ENCODE measurements at regions not wholly inside any gene's neighbourhood (a gene's known extent, or its start where the extent isn't known, plus 50 kb on each side); places are given as distances from the start of the nearest gene placed in this dataset.
"Not testable (repeated sequence)": the region's sequence is repeated elsewhere in the genome, so short reads cannot be mapped to it uniquely, and the experiment has no call there.

DNA sequence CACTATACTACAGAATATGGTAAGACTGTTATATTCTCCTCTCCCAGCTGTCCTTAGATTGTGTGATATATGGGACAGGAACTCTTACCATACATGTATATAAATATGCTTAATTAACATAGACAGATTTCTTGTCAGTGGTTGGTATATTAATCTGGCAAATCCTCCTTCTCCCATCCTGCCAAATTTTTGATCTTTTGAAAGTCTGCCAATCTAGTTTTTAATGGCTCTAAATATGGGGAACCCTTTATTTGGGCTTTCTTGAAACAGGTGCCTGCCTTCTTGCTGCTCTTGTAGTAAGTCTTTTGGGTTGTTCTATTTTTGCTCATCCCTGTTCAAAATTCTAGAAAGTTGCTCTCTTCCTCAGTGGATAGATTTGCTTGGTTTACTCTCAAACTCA, 63.5 kb downstream of the SPATA31D1 start:
- no peak for DNase-seq (ENCODE audit: low spot score)

DNA sequence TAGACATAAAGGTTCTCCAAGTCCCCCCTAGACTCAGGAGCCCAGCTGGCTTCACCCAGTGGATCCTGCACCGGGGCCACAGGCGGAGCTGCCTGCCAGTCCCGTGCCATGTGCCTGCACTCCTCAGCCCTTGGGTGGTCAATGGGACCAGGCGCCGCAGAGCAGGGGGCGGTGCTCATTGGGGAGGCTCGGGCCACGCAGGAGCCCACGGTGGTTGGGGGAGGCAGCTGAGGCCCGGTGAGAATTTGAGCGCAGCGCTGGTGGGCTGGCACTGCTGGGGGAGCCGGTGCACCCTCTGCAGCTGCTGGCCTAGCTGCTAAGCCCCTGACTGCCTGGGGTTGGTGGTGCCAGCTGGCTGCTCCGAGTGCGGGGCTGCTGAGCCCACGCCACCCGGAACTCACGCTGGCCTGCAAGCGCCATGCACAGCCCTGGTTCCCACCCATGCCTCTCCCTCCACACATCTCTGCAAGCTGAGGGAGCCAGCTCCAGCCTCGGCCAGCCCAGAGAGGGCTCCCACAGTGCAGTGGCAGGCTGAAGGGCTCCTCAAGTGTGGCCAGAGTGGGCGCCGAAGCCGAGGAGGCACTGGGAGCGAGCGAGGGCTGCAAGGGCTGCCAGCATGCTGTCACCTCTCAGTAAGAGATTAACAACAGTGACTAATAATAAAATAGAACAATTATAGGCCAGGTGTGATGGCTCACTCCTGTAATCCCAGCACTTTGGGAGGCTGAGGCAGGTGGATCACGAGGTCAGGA, 65.9 kb downstream of the SPATA31D1 start:
- DNase-seq (ENCODE audit: low spot score) = no peak

DNA sequence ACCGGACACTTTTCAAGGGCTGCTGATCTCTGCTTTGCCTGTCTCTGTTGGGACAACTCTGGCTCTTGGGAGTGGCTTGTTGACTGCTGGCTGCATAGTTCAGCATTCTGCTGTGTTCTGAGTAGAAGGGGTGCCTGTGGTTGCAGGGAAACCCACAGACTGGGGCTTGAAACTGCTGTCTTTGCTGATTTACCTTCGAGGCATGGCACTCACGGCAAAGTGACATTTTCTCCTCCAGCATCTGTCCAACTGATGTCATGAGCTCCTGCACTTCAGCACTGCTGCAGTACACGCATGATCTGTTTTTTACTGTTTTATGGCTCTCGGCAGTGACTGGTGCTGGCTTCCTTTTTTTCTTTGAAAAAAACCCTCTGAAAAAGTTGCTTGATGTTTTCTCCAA, 69.2 kb downstream of the SPATA31D1 start:
- DNase-seq (ENCODE audit: low spot score) = no peak

- not testable (repeated sequence) for DNase-seq (ENCODE audit: low spot score)
Measured at GRCh38 chr9:82061801-82062200, 73.2 kb downstream of the SPATA31D1 start.

GRCh38 chr9:82062245-82062644, 73.7 kb downstream of the SPATA31D1 start:
- peak; percentile 34 for DNase-seq (ENCODE audit: low spot score)

- DNase-seq (ENCODE audit: low spot score) = no peak
Measured at GRCh38 chr9:82073551-82074543, 85.3 kb downstream of the SPATA31D1 start.

DNA sequence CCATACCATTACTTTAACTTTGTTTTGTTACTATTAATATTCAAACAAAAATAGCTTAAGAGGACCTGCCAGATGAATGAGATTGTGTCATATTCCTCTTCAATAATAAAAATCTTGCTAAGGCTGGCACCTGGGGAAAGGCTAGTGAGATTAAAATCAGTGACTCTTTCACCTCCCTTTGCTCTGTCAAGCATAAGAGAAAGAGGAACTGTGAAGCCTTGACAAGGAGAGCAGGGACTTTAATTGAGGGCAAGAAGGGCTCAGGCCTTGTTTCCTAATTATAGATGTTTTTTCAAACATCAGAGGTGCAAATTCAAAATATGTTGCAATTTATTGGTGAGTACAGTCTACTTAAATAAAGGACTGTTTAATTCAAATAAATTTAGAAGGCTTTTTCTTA, 91.7 kb downstream of the SPATA31D1 start:
- no peak for DNase-seq (ENCODE audit: low spot score)

- peak; percentile 13 for DNase-seq (ENCODE audit: low spot score)
Measured at GRCh38 chr9:82081496-82081895, 92.9 kb downstream of the SPATA31D1 start.

DNA sequence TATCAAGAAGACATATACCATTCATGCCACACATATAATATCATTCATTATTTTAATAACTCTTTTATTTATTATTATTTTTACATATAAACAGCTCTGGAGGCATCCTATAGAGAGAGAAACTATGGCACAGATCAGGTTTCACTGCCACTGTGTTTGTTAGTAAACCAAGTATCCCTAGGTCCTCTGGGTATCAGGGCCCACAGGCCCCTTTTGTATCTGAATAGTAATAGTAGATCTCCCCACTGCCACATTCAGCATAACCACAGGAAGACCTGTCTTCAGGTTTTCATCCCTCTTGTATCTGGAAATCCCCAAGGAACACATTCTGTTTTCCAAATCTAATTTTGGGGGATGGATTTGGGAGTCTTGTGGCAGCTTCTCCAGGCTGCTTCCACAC, 94.0 kb downstream of the SPATA31D1 start:
- DNase-seq (ENCODE audit: low spot score) = no peak

- no peak for DNase-seq (ENCODE audit: low spot score)
Measured at GRCh38 chr9:82088591-82088990, 100.0 kb downstream of the SPATA31D1 start.

GRCh38 chr9:82090046-82090445, 101.5 kb downstream of the SPATA31D1 start:
- no peak for DNase-seq (ENCODE audit: low spot score)

GRCh38 chr9:82091100-82091499, 102.5 kb downstream of the SPATA31D1 start:
- DNase-seq (ENCODE audit: low spot score) = no peak

GRCh38 chr9:82091610-82092009, 103.0 kb downstream of the SPATA31D1 start:
- no peak for DNase-seq (ENCODE audit: low spot score)

GRCh38 chr9:82101475-82101874, 112.9 kb downstream of the SPATA31D1 start:
- DNase-seq (ENCODE audit: low spot score) = no peak

- no peak for DNase-seq (ENCODE audit: low spot score)
Measured at GRCh38 chr9:82104252-82104651, 115.7 kb downstream of the SPATA31D1 start.

GRCh38 chr9:82105729-82106128, 117.2 kb downstream of the SPATA31D1 start:
- no peak for DNase-seq (ENCODE audit: low spot score)

- DNase-seq (ENCODE audit: low spot score) = peak; percentile 54
Measured at GRCh38 chr9:82106536-82106935, 118.0 kb downstream of the SPATA31D1 start.

DNA sequence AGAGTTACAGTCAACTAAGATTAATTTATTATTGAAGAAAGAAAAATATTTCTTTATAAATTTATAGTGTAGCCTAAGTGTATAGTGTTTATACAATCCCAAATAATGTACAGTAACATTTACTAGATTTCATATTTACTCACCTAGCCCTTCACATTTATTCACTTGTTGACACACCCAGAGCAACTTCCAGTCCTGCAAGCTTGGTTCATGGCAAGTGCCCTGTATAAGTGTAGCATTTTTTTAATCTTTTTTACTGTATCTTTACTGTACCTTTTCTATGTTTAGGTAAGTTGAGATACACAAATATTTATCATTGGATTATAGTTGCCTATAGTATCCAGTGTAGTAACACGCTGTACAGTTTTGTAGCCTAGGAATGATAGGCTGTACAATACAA, 119.9 kb downstream of the SPATA31D1 start:
- DNase-seq (ENCODE audit: low spot score) = no peak

- no peak for DNase-seq (ENCODE audit: low spot score)
Measured at GRCh38 chr9:82108941-82109340, 120.4 kb downstream of the SPATA31D1 start.

DNA sequence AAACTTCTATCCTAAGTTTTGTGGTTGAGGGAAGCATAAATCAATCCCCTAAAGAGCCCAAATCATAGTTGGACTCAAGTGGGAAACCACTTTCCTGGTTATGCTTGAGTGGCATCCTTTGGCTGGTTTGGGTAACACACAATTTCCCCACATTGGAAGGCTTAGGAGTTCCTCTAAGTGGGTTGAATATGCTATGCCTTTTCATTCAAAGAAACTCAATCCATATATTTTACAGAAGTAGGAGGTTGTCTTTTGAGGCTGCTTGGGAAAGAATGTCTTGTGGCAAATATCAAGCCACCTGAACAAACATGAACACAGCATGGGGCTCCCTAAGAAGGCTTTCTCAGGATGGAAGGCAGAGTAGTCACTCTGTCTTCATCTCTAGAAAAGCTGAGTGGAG, 121.1 kb downstream of the SPATA31D1 start:
- DNase-seq (ENCODE audit: low spot score) = no peak

GRCh38 chr9:82110881-82111280, 122.3 kb downstream of the SPATA31D1 start:
- no peak for DNase-seq (ENCODE audit: low spot score)

DNA sequence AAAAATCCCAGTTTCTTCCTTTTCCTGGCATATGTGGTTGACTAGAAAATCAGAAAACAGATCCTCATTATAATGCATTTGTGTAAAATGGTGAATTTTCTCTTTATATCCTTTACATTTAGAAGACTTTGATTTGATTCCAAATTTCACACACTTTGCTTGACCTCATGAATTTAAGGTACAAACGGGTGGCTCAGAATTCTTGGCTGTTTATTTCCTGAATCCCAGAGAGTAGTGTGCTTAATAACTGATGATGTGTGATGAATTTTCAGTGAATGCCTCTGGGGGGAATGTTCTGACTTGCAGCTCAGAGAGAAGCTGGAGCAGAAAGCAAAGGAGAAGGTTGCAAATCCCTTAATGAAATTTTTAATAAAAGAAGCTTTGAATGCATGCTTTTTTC, 126.8 kb downstream of the SPATA31D1 start:
- DNase-seq (ENCODE audit: low spot score) = peak; percentile 25

DNA sequence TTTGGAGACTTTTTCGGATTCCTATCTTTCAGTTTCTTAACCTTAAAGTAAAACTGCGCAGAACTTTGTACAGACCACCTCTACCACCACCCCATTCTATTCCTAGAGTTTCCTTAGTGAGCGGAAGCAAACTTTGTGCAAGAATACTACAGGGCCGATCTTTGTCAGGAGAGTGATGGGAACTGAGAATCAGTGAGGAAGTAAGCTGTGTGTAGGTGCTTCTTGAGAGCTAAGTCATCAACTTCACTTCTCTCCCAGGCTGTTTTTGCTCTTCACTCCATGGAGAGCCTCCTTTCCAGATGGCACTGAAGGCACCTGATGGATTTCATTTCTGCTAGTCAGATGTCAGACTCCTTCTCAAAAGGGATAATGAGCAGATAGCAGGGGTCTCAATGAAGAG, 127.3 kb downstream of the SPATA31D1 start:
- DNase-seq (ENCODE audit: low spot score) = no peak
